Calu3 (cell line): ENCODE measurements at regions not wholly inside any gene's neighbourhood (a gene's known extent, or its start where the extent isn't known, plus 50 kb on each side); places are given as distances from the start of the nearest gene placed in this dataset.

ENCODE experiments used
- BruUV-seq: library from RNA; stranded (reverse); fragments of 400-500 nt; replicated peaks from 2 replicates; lab custom pipeline; 2021; lab: Mats Ljungman, UMichigan
- CTCF ChIA-PET: fragments of 300-600 bp; sonication (Branson Sonifier 250); formaldehyde crosslinking; loops from one replicate; lab custom pipeline; 2022; ENCODE audit warnings: antibody characterized with exemption; lab: Charles Lee
- DNase-seq: peaks from one replicate; pipeline ENCODE4 v3.0.0; 2022
- H3K27ac Mint-ChIP-seq: one replicate; pipeline ENCODE4 v1.8.0; 2022; ENCODE audit warnings: mixed read lengths; ENCODE audit not compliant: unreplicated experiment
- H3K27me3 Mint-ChIP-seq: one replicate; pipeline ENCODE4 v1.8.0; 2022; ENCODE audit warnings: mixed read lengths; ENCODE audit not compliant: unreplicated experiment
- H3K36me3 Mint-ChIP-seq: one replicate; pipeline ENCODE4 v1.8.0; 2022; ENCODE audit warnings: mild to moderate bottlenecking, moderate library complexity, mixed read lengths; ENCODE audit not compliant: insufficient read depth, unreplicated experiment
- H3K4me1 Mint-ChIP-seq: one replicate; pipeline ENCODE4 v1.8.0; 2022; ENCODE audit warnings: mild to moderate bottlenecking, low read depth, mixed read lengths; ENCODE audit not compliant: unreplicated experiment
- H3K4me3 Mint-ChIP-seq: one replicate; pipeline ENCODE4 v1.8.0; 2022; ENCODE audit warnings: mild to moderate bottlenecking, low read depth, moderate library complexity, mixed read lengths; ENCODE audit not compliant: unreplicated experiment
- H3K9me3 Mint-ChIP-seq: one replicate; pipeline ENCODE4 v1.8.0; 2022; ENCODE audit warnings: low read depth, mixed read lengths; ENCODE audit not compliant: unreplicated experiment
- intact Hi-C: fragments of 100-400 bp; cut with micrococcal nuclease; formaldehyde crosslinking; loops from one replicate; pipeline ENCODE4 v1.10.0; 2022; ENCODE audit not compliant: unreplicated experiment
- TF ChIP-seq, protein P1 (sequence below): fragments of 200-600 bp; IDR thresholded peaks from one replicate; pipeline ENCODE4 v1.8.0; 2022; ENCODE audit warnings: antibody characterized with exemption; ENCODE audit not compliant: unreplicated experiment

- intact Hi-C loops: no loop called here
- BruUV-seq: no TSS peak
- Mint-ChIP-seq H3K27ac (no peak overlapping the region), H3K36me3 (no peaks in the 10 kb centered on the region), H3K4me3 (no peak overlapping the region), H3K9me3 (no peaks in the 10 kb centered on the region), H3K27me3 (peaks cover 46% of the 10 kb centered on the region), H3K4me1 (no peaks in the 10 kb centered on the region)
- CTCF ChIA-PET: no interaction called here
- no peak for DNase-seq
- TF ChIP-seq, protein P1, sequence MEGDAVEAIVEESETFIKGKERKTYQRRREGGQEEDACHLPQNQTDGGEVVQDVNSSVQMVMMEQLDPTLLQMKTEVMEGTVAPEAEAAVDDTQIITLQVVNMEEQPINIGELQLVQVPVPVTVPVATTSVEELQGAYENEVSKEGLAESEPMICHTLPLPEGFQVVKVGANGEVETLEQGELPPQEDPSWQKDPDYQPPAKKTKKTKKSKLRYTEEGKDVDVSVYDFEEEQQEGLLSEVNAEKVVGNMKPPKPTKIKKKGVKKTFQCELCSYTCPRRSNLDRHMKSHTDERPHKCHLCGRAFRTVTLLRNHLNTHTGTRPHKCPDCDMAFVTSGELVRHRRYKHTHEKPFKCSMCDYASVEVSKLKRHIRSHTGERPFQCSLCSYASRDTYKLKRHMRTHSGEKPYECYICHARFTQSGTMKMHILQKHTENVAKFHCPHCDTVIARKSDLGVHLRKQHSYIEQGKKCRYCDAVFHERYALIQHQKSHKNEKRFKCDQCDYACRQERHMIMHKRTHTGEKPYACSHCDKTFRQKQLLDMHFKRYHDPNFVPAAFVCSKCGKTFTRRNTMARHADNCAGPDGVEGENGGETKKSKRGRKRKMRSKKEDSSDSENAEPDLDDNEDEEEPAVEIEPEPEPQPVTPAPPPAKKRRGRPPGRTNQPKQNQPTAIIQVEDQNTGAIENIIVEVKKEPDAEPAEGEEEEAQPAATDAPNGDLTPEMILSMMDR: no peak
Measured at GRCh38 chr20:40244286-40244685, 444.8 kb downstream of the MAFB start.

DNA sequence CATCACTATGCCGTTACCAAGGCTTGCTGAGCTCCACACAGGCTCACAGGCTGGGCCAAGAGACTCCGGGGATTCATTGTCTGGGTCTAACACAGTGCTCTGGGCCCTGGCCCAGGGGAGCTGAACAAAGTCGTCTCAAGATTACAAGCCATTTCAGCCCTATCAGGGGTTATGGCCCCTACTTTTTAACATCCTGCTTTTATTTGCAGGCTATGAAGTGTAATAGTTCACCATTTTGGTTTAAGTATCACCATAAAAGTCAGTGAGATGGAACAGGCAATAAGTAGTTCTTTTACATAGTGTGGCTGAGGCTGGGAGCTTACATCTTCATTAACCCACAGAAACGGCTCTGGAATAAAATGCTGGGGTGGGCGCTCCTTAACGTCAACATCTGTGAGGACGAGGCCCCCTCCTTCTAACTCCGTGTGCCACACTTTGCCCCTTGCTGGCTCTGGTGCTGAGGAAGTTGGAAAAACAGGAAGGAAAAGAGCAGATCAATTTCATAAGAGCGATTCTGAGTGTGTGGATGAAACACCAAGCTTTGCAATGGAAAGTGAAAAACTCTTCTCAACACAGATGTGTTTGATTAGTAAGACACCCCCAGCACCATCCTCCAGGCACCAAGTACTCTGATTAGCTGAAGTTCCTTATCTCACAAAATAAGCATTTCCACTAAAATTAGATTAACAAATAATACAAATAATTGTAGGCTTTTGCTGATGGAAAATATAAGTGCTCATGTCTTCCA, 447.3 kb downstream of the MAFB start:
- no peak for DNase-seq
- CTCF ChIA-PET: interaction anchor here (0.5 kb wide), 1 partner anchor 23 kb away, joined by 3 read pairs; no protein-coding TSS in a partner anchor
- H3K4me1 Mint-ChIP-seq: no peaks in the 10 kb centered on the region
- intact Hi-C loops: no loop called here
- TF ChIP-seq, protein P1: no peak
- no peak overlapping the region for H3K27ac Mint-ChIP-seq
- H3K36me3 Mint-ChIP-seq: no peaks in the 10 kb centered on the region
- H3K27me3 Mint-ChIP-seq: peaks cover 52% of the 10 kb centered on the region
- H3K4me3 Mint-ChIP-seq: no peak overlapping the region
- BruUV-seq: no TSS peak
- H3K9me3 Mint-ChIP-seq: no peaks in the 10 kb centered on the region

GRCh38 chr20:40238511-40238910, 450.5 kb downstream of the MAFB start:
- H3K36me3 Mint-ChIP-seq: no peaks in the 10 kb centered on the region
- H3K27me3 Mint-ChIP-seq: peaks cover 27% of the 10 kb centered on the region
- BruUV-seq: no TSS peak
- CTCF ChIA-PET: no interaction called here
- intact Hi-C loops: no loop called here
- TF ChIP-seq, protein P1: no peak
- no peak for DNase-seq
- no peaks in the 10 kb centered on the region for H3K4me1 Mint-ChIP-seq
- H3K4me3 Mint-ChIP-seq: no peak overlapping the region
- no peaks in the 10 kb centered on the region for H3K9me3 Mint-ChIP-seq
- H3K27ac Mint-ChIP-seq: no peak overlapping the region

GRCh38 chr20:40234593-40234992, 454.4 kb downstream of the MAFB start:
- CTCF ChIA-PET: no interaction called here
- Mint-ChIP-seq H3K27ac (no peak overlapping the region), H3K4me3 (no peak overlapping the region), H3K4me1 (no peaks in the 10 kb centered on the region), H3K36me3 (no peaks in the 10 kb centered on the region), H3K27me3 (peaks cover 13% of the 10 kb centered on the region), H3K9me3 (no peaks in the 10 kb centered on the region)
- TF ChIP-seq, protein P1: no peak
- DNase-seq: no peak
- intact Hi-C loops: no loop called here
- BruUV-seq: no TSS peak
